Astrocyte of the cerebellum (primary cell): ENCODE measurements at regions not wholly inside any gene's neighbourhood (a gene's known extent, or its start where the extent isn't known, plus 50 kb on each side); places are given as distances from the start of the nearest gene placed in this dataset.

ENCODE experiments used
- DNase-seq: peaks from one replicate; pipeline ENCODE4 v3.0.0-alpha.2; 2011; ENCODE audit warnings: low read depth
- H3K4me3 ChIP-seq: 2 replicates; pipeline ENCODE4 v1.5.1; 2011; ENCODE audit warnings: mild to moderate bottlenecking, low read depth, low read length, moderate library complexity
- in situ Hi-C: cut with HindIII; loops from 2 replicates; pipeline ENCODE4 v1.10.0; 2017; ENCODE audit warnings: low sequenced_read_pairs
- TF ChIP-seq, protein P1 (sequence below): IDR thresholded peaks from 2 replicates; pipeline ENCODE4 v1.5.1; 2012; ENCODE audit warnings: low read length, low read depth, moderate library complexity, mild to moderate bottlenecking; ENCODE audit errors: missing control alignments

DNA sequence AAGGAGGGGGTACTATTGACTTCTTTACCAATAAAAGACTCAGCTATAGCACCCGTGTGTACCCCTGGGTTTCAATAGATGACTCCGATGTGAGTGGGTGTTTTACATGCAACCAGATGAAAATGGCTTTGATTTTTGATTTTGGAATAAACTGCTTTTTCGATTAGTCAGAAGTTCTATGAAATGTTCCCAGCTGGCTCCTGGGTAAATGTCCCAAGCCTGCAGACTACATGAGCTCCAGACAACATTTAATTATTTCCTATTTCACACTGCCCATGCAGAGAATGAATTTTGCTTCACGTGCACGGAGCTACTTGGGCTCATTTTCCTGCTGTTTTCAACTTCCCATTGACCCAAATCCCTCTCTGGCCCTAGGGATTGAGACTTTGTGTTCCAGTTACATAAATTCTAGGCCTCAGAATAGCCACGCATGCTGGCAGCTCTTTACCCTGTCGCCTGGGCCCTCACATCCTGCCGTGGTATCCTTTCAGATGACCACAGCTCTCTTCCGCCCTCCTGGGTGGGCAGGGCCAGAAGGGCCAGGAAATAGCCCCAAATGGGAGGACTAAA lies 59.7 kb downstream of the GPR6 start:
- TF ChIP-seq, protein P1, sequence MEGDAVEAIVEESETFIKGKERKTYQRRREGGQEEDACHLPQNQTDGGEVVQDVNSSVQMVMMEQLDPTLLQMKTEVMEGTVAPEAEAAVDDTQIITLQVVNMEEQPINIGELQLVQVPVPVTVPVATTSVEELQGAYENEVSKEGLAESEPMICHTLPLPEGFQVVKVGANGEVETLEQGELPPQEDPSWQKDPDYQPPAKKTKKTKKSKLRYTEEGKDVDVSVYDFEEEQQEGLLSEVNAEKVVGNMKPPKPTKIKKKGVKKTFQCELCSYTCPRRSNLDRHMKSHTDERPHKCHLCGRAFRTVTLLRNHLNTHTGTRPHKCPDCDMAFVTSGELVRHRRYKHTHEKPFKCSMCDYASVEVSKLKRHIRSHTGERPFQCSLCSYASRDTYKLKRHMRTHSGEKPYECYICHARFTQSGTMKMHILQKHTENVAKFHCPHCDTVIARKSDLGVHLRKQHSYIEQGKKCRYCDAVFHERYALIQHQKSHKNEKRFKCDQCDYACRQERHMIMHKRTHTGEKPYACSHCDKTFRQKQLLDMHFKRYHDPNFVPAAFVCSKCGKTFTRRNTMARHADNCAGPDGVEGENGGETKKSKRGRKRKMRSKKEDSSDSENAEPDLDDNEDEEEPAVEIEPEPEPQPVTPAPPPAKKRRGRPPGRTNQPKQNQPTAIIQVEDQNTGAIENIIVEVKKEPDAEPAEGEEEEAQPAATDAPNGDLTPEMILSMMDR = no peak
- in situ Hi-C loops = no loop called here
- no peak for DNase-seq
- no peak overlapping the region for H3K4me3 ChIP-seq

DNA sequence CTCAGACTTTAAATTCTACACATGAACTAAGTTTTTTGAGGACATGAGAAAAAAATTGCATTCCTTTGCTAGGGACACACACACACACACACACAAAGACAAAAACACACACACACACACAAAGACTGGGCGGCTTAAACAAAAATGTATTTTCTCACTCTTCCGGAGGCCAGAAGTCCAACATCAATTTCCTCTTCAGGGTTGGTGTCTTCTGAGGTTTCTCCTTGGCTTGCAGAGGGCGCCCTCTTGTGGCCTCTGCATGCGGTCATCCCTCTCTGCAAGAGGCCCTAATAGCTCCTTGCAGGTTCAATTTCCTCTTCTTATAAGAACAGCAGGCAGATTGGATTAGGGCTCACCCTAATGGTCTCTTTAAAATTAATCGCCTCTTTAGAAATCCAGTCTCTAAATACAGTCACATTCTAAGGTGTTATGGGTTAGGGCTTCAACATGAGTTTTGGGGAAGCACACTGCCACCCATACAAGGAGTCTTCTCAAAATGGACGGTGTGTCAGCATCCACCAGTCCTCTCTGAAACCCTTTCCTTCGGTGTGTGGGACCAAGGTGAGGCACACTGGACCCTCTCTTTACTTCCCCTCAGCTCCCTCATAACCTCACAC lies 61.4 kb downstream of the GPR6 start:
- H3K4me3 ChIP-seq = peak overlapping the region; percentile 13
- peak; percentile 80 for DNase-seq
- in situ Hi-C loops = no loop called here
- TF ChIP-seq, protein P1 = peak; percentile 97

- TF ChIP-seq, protein P1 = peak; percentile 46
- H3K4me3 ChIP-seq = peak overlapping the region; percentile 13
- no peak for DNase-seq
- in situ Hi-C loops = no loop called here
These were observed 61.9 kb downstream of the GPR6 start for GRCh38 chr6:110039981-110040383.

GRCh38 chr6:110040716-110041115 lies 62.6 kb downstream of the GPR6 start:
- H3K4me3 ChIP-seq = no peak overlapping the region
- in situ Hi-C loops = no loop called here
- DNase-seq = no peak
- TF ChIP-seq, protein P1 = no peak

GRCh38 chr6:110041126-110041525 lies 63.0 kb downstream of the GPR6 start:
- in situ Hi-C loops = no loop called here
- TF ChIP-seq, protein P1 = no peak
- no peak overlapping the region for H3K4me3 ChIP-seq
- DNase-seq = no peak

- TF ChIP-seq, protein P1 = no peak
- no peak overlapping the region for H3K4me3 ChIP-seq
- DNase-seq = no peak
- in situ Hi-C loops = no loop called here
These were observed 63.7 kb downstream of the GPR6 start for GRCh38 chr6:110041830-110042229.
